ENCODE measurements at regions not wholly inside any gene's neighbourhood (a gene's known extent, or its start where the extent isn't known, plus 50 kb on each side); places are given as distances from the start of the nearest gene placed in this dataset.

- Mint-ChIP-seq H3K27ac (no peak overlapping the region), H3K4me3 (no peak overlapping the region), H3K27me3 (no peaks in the 10 kb centered on the region), H3K4me1 (ENCODE audit: unreplicated experiment) (no peaks in the 10 kb centered on the region), H3K9me3 (no peaks in the 10 kb centered on the region), H3K36me3 (no peaks in the 10 kb centered on the region)
- TF ChIP-seq, protein P1, sequence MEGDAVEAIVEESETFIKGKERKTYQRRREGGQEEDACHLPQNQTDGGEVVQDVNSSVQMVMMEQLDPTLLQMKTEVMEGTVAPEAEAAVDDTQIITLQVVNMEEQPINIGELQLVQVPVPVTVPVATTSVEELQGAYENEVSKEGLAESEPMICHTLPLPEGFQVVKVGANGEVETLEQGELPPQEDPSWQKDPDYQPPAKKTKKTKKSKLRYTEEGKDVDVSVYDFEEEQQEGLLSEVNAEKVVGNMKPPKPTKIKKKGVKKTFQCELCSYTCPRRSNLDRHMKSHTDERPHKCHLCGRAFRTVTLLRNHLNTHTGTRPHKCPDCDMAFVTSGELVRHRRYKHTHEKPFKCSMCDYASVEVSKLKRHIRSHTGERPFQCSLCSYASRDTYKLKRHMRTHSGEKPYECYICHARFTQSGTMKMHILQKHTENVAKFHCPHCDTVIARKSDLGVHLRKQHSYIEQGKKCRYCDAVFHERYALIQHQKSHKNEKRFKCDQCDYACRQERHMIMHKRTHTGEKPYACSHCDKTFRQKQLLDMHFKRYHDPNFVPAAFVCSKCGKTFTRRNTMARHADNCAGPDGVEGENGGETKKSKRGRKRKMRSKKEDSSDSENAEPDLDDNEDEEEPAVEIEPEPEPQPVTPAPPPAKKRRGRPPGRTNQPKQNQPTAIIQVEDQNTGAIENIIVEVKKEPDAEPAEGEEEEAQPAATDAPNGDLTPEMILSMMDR (conservative IDR thresholded peaks at IDR 0.05): no peak
- DNase-seq (ENCODE audit: extremely low spot score, unreplicated experiment): no peak
Measured at GRCh38 chr3:70393881-70394612, 81.6 kb upstream of the MDFIC2 start.

- DNase-seq (ENCODE audit: extremely low spot score, unreplicated experiment): no peak
- H3K4me3 Mint-ChIP-seq: no peak overlapping the region
- H3K4me1 Mint-ChIP-seq (ENCODE audit: unreplicated experiment): no peaks in the 10 kb centered on the region
- TF ChIP-seq, protein P1 (conservative IDR thresholded peaks at IDR 0.05): no peak
- H3K9me3 Mint-ChIP-seq: no peaks in the 10 kb centered on the region
- H3K27ac Mint-ChIP-seq: no peak overlapping the region
- H3K27me3 Mint-ChIP-seq: no peaks in the 10 kb centered on the region
- H3K36me3 Mint-ChIP-seq: no peaks in the 10 kb centered on the region
Measured at GRCh38 chr3:70392227-70392626, 79.8 kb upstream of the MDFIC2 start.

- H3K9me3 Mint-ChIP-seq: no peaks in the 10 kb centered on the region
Measured at GRCh38 chr3:70387889-70388288, 75.5 kb upstream of the MDFIC2 start.

GRCh38 chr3:70386846-70387245 is 74.4 kb upstream of the MDFIC2 start:
- no peak for DNase-seq (ENCODE audit: extremely low spot score, unreplicated experiment)
- peaks cover 3% of the 10 kb centered on the region for H3K4me1 Mint-ChIP-seq (ENCODE audit: unreplicated experiment)
- no peak overlapping the region for H3K27ac Mint-ChIP-seq
- H3K4me3 Mint-ChIP-seq: no peak overlapping the region
- TF ChIP-seq, protein P1 (conservative IDR thresholded peaks at IDR 0.05): no peak
- no peaks in the 10 kb centered on the region for H3K9me3 Mint-ChIP-seq
- no peaks in the 10 kb centered on the region for H3K27me3 Mint-ChIP-seq
- no peaks in the 10 kb centered on the region for H3K36me3 Mint-ChIP-seq

More at GRCh38 chr3:70387889-70388288, 75.5 kb upstream of the MDFIC2 start:
- TF ChIP-seq, protein P1 (conservative IDR thresholded peaks at IDR 0.05): no peak
- Mint-ChIP-seq H3K36me3 (no peaks in the 10 kb centered on the region), H3K4me3 (no peak overlapping the region), H3K27me3 (no peaks in the 10 kb centered on the region), H3K27ac (no peak overlapping the region), H3K4me1 (ENCODE audit: unreplicated experiment) (peaks cover 3% of the 10 kb centered on the region)
- DNase-seq (ENCODE audit: extremely low spot score, unreplicated experiment): no peak

DNA sequence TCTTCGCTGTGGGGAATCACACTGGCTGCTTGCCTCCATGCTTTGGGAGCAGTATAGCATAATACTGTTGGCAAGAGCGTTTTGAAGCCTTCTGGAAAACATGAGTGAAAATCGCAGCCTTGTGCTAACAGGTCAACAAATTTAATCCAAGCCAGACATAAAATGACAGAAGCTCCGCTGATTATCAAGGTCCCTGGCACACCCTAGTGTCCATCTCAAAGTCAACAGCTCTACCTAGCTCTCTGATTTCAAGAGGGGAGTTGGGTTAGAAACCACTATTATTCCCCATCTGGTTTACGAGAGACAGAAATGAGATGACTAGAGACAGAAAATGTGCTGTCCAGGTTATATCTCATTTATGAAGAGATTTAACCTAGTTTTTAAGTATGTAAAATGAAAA is 73.6 kb upstream of the MDFIC2 start:
- Mint-ChIP-seq H3K27ac (no peak overlapping the region), H3K4me3 (no peak overlapping the region), H3K36me3 (no peaks in the 10 kb centered on the region), H3K4me1 (ENCODE audit: unreplicated experiment) (peaks cover 3% of the 10 kb centered on the region), H3K9me3 (no peaks in the 10 kb centered on the region), H3K27me3 (no peaks in the 10 kb centered on the region)
- DNase-seq (ENCODE audit: extremely low spot score, unreplicated experiment): no peak
- TF ChIP-seq, protein P1 (conservative IDR thresholded peaks at IDR 0.05): no peak
